GM19372 (cell line): ENCODE measurements at regions not wholly inside any gene's neighbourhood (a gene's known extent, or its start where the extent isn't known, plus 50 kb on each side); places are given as distances from the start of the nearest gene placed in this dataset.

Source experiments
- ATAC-seq: cut with Tn5 transposase; IDR thresholded peaks from one replicate; pipeline ENCODE4 v1.9.1; 2021; ENCODE audit warnings: mild to moderate bottlenecking, low read depth, moderate library complexity; ENCODE audit not compliant: unreplicated experiment

DNA sequence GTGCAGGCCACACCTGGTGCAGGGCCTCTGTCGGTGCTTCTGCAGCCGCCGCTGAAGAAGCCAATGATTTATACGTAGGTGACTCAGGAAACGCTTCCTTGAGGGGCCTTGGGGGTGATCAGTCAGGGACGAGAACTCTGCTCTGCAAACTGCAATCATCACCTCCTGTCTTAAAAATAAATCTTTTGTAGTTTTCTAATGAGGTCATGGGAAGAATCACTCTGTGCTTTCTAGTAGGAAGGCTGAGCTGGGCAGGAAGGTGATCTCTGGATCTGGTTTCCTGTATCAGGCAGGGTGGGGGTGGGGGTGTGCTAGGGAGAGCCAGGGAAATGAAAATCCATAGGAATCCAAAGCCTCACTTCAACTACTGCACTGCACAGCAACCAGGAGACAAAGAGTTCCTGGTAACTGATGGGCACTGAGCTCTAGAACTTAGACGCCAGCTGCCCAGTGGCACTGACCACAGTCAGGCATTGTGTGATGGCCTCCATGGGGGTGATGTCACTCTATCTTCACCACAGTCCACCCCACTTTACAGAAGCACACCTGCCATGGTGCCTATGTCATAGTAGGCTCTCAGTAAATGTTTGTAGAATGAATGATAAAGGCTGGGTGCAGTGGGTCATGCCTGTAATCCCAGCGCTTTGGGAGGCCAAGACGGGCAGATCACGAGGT, 292.4 kb upstream of the PWP1 start:
- ATAC-seq: no peak

DNA sequence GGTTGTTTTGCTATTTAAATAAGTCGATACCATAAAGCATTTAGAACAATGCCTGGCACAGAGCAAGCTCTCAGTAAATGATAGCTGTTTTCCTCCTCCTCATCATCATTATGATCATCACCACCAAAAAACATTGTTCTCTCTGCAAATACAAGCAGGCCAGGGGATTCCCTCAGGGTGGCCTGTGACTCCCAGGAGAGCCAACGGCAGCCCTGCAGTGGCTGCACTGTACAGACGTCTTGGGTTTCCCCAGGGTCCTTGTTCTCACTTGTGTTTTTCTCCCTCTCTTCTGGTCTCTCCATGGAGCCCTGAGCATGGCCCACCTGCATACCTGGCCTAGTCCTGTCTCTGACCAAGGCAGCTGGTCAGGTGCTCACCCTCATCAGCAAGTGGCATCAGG, 290.9 kb upstream of the PWP1 start:
- no peak for ATAC-seq

DNA sequence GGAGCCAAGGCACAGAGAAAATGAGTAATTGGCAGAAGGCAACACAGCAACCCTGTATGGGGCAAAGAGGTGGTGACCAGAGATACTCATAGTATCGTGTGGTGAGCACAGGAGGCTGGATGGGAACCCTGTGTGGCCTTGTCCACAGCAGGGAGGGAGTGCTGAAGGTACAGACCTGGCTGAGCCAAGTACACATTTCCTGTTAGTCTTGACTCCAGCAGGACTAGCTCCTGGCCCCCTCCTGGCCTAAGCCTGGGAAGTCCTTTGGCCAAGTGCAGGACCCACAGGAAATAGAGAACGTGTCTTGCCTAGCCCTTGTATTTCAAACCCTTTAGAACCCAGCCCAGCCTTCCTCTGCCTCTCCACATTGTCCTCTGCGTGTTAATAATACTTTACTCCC, 289.8 kb upstream of the PWP1 start:
- no peak for ATAC-seq

DNA sequence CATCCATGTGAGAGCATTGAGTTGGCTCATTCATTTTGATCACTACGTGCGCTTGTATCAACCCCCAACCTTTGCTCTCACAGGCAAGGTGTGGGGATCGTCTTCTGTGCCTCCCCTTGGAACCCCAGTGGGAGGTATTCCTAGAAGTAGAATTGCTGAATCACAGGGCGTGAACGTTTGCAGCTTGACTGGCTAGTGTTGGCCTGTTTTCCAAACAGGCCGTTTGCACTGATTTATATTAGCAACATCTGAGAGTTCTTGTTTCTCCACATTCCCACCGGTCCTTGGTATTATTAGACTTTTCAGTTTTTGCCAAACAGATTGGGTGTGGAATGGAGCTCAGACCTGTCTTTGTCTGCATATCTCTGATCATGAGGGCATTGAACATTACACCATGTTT, 288.6 kb upstream of the PWP1 start:
- no peak for ATAC-seq

DNA sequence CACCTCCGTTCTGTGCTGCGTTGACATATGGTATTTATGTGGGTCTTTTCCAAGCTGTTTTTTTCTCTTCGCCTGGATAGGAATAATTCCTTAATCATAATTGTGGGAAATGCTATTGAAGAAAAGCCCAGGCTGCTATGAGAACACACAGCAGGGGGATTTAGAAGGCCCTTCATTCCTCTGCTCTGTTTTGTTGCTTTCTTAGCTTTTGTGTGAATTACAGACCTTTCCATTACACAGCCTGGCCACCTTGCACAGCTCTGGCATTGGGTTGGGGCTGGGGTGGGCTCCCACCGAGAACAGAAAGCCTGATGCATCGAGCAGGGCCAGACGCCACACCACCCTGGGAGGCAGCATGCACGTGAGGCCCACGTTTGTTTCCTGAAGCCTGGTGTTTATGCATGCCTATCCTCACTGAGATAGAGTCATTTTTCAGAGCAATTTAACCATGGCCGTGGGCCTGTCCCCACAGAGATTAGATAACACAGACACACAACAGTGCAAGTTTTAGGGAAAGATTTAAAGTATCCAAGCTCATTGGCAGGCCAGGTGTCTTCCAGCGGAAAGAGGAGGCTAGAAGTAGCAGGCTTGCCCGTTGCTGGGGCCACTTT, 287.6 kb upstream of the PWP1 start:
- no peak for ATAC-seq

DNA sequence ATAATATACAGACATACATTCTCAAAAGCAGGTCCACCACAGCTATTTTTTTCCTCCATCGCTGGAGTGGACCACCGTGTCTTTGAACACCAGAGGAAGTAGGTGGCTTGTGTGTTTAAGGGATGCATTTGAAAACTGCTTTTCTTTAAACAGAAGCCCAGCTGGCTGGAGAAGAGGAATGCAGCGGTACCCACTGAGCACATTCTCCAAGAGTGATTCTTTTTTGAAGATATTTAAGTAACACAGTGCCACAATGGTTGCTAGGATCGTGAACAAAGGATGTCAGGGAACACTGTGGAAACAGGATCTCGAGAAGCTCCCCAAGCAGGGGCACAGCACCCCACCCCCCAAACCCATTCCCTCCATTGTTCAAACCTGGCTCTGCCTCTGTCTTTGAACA, 286.6 kb upstream of the PWP1 start:
- ATAC-seq: no peak

DNA sequence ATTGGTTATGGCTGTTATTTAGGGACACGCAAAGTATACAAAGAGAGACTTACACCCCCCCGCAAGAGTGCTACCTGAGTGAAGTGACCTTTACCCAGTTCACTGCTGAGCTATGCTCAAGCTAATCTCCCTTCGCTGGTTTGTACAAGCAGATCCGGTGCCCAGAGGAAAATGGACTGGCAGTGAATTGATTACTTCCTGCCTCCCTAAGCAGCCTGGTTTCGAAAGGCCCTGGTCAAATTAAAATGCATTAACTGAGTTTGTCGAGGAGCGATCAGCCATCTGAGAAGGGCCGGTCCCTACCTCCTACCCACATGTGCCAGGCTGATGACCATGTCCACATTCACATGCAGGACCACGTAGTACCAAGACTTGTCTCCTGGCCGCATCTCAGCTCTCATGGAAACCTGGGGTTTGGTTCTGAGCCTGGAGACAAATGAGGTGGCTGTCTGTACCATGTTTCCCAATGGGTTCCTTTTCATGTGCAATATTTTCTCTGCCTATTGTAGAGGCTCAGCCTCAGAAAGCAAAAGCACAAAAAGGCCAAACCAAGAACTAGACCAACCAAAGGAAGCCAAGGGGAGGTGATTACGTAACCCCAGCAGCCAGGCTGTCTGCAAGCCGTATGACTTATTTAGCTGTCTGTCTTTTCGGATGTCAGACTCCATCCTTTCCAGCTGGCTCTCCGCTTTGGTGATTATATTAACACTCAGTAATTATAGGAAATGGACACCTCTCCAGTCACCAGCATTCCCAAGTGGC, 284.7 kb upstream of the PWP1 start:
- no peak for ATAC-seq

DNA sequence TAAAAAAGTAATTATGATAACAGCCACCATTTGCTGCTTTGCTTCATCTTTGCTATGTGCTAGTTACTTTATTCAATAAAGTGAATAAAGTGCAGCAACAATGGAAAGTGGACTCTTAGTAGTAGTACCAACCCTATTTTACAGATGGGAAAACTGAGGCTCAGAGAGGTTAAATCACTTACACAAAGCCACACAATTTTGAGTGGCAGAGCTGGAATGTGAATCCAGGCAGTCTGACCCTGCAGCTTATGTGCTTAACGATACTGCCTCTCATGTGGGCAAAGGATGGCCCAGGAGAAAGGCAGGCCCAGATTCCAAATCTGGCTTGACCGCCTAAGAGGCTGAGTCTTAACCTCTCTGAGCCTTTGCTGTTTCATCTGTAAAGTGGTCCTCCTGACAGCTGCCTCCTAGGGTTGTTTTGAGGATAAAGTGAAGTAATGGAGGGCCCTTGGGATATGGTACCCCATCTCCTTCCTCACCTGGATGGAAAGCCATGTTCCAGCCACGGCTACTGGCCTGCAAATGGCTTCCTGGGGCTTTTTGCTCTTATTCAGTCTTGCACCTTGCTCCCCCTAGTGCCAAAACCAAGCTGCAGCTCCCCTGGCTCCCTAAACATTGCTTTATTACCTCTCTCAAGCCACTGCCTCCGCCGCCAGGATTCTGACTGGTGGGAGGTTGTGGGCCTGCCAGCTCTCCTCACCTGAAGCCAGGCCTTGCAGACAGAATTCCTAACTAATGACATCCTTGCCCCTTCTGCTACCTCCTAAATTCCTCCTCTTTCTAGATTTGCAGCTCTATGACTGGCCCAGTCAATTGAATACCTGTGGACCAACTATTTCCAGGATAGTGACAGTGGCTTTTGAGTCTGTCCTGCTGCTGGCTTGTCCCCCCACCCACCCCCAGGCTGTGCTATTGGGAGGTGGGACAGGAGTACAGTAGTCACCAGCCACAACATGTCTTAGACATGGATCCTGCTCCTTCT, 283.3 kb upstream of the PWP1 start:
- ATAC-seq: no peak

DNA sequence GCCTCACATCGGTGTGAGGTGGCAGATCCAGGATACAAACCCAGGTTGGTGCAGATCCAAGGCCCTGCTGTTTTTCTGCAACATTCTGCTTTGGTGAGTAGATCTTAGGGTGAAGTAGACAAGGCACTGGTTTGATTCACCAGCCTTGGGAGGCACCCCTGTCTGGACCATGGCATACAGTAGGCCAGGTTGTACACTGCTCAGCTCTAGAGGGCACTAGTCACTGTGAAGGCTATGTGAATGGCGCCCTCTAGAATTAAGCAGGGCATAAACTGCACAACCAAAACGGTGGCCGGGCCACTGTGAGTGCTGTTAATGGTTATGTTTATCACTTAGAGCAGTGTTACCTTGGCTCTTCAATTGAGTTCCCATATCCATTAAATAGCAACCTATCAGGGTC, 280.6 kb upstream of the PWP1 start:
- ATAC-seq: peak; percentile 51

DNA sequence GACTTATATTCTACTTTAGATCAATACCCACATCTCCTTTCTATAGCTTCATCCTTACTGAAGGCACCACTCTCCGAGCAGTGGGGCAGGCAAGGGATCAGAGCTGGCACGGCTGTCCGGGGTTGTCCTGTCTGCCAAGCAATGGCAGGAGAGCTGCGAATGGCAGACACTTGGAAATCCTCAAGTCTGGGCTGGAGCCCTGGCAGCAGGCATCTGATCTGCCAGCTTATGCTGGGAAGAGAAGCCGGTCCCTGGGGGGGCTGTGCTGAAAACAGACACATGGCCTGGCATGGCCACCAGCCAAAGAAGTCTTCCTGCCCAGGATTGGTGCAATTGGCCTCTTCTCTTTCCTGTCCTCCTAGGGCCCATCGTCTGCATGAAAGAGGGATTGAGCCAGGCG, 280.2 kb upstream of the PWP1 start:
- no peak for ATAC-seq

DNA sequence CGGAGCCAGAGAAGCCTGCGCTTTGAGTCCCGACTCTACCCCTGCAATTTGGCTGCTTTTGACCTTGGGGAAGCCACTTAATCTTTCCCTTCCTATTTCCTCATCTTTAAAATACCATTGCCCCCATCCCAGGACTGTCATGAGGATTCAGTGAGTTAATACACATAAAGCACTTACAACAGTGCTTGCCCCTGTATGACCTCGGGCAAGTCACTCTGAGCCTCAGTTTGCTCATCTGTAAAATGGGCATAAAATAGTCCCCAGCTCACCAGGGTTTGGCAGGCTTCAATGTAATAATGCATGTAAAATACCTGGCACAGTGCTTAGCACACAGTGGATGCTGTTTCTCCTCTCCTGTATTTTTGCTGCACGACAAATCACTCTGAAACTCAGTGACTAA, 278.7 kb upstream of the PWP1 start:
- ATAC-seq: no peak

DNA sequence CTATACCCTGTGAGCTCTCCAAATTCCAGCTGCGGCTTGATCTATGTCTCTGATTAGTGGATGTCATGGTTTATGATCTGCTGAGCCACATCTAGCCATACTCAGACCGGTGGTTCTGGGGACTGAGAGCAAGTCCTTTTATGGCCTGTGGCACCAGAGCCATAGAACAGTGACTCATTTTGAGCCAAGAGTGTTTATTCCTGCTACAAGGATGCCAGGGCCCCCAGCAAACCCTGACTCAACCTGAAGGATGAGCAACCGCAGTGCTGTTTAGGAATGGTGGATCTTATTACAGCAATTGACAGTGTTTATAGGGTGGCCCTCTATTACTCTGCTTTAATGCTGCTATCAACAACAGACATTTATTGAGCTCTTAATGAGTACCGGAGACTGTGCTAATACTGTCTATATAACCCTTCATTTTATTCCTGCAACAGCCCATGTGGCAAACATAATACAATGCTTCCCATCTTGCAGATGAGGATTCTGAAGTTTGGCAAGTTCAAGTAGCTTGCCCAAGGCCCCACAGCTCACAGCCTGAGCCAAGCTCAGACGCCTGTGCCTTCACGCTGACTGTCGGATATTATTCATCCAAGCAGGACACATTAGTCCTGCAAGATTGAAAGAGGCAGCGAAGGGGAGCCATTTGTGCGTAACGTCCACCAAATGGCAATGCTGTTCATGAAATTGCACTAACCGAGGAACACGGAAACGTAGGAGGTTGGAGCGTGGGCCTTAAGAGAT, 273.6 kb upstream of the PWP1 start:
- no peak for ATAC-seq

DNA sequence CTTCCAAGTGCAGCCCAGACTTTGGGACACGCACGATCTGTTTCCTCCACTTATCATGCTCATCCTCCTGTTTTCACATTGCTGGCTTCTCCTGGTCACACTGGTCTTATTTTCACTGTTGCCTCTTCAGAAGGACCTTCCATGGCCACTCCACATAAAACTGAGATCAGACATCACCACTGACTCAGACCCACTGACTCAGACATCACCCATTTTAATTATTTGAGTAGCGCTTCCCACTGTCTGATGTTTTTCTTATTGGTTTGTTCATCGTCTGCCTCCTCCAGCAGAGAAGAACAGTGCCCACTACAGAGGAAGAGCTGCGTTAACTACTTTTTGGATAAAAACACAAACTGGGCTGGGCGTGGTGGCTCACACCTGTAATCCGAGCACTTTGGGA, 270.5 kb upstream of the PWP1 start:
- ATAC-seq: no peak

DNA sequence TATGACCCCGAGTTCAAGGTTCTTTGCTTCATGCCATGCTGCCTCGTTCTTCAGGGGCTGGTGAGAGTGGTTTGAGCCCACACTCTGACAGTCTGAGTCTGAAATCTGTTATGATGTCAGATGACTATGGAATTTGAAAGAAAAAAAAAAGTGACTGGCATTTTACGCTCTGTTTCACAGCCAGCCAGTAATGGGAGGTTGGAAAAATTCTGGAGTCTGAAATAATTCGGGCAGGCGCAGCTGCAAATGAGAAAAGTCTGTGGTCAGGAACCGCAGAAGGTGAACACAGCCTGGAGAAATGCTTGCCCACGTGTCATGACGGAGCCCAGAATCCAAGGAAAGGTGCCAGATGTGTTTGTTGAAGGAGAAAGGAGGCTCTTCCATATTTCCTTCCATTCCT, 269.8 kb upstream of the PWP1 start:
- no peak for ATAC-seq

DNA sequence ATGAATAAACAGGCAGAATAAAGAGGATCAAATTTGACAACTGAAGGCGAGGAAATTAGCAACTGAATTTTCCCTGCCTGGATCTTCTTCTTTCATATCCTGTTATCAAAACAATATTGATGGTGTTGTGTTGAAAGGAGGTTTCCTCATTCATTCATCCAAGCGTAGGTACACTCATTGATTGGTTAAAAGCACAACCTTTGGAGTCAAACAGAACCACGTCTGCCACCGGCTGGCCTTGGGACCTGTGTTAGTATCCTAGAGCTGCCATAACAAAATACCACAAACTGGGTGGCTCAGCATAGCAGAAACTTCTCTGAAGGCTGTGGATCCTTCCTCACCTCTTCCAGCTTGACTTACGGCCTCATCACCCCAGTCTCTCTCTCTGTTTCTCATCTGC, 268.6 kb upstream of the PWP1 start:
- ATAC-seq: no peak

DNA sequence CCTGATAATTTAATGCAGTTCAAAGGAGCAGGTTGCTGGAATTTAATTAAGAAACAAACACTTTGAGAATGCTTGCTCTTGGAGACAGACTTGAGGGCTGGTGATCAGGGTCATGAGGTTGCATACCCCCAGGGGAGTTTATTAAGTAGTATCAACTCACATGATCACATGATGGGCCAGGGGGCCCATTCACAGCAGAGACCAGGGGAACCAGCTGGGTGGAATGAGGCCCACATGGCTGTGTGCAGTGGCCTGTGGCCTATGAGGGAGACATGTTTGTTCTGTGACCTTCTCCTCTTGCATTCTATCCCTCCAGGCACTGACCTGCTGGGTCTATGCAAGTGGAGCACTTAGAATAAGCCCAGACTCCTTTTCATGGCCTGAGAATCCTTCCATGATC, 266.6 kb upstream of the PWP1 start:
- no peak for ATAC-seq

DNA sequence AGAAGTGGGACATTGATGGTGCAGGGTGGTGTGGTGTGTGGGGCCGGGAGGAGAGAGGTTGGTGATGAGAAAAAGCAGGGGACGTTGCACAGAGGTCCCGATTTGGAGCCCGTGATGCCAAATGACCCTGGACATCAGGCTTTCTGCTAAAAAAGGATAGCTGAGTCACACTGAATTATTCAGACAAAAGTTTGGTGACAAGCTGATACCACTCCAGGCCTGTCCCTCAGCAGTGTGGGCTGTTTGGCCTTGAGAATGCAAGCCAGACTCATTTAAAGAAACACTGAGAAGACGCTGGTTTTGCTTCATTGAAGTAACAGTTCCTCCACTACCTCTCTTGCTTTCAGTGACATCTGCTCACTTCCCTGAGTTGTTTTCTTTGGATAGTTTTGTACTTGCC, 262.1 kb upstream of the PWP1 start:
- no peak for ATAC-seq

DNA sequence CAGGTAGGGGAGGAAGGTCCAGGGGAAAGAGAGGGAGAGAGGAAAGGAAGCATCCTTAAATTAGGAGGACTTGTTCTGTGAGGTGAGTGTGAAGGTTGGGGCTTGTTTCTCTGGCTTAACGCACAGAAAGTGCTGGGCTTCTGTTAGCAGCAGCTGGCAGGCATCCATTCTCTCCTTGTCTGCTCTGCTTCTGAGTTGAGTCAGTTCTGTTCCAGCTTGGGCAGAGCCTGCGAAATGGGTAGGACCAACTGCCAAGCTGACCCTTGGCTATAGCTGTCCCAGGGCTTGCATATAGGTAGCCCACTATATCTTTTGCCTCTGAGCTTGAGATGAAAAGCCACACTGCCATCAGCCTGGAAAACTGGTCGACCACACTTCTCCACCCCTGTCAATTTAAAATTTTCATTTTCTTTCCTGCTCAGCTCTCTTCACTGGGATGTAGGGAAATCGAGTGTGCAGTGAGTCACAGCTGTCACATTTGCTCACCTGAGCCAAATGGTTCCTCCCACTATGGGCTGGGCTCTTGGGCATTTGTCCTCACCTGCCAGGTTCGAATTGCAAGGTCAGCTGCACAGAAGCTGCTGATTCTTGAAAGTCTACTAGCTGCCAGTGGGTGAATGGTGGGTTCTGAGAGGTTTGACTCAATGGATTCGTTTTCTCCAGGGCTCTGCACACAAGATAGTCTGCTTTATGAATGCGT, 256.4 kb upstream of the PWP1 start:
- no peak for ATAC-seq

DNA sequence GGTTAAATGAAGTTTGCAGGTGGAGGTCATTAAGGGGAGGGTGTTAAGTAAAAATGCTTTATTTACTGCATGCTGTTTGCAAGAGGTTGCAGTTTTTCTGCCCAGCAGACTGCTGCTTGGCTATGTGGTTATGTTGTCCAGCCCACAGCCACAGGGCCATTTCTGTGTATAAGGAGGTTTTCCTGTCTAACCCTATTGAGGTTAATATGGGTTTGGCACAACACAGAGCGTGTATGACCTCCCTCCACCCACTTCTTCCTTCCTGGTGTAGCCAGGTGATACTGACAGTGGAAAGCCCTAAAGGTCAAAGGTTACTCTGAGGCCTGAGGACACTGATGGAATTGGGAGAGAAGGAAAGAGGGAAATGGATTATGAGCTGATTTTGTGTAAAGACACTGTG, 253.7 kb upstream of the PWP1 start:
- ATAC-seq: no peak

DNA sequence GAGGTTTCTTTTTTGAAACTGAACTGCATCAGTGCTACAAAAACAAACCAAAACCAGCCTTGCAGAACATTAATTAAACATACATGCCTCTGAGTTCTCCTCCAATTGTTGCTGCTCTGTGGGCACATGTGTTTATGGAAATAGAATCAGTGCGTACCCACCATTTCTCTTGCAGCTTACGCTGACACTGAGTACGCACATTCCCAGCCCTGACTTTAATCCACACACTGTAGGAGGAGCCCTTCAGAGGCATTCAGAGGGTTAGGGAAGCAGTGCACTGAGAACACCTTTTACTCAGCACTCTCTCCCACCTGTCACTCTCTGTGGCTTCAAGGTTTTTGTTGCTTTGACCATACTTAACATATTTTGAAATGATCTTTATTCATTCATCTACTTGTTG, 250.5 kb upstream of the PWP1 start:
- ATAC-seq: no peak
